ENCODE measurements at regions not wholly inside any gene's neighbourhood (a gene's known extent, or its start where the extent isn't known, plus 50 kb on each side); places are given as distances from the start of the nearest gene placed in this dataset.
"Not testable (repeated sequence)": the region's sequence is repeated elsewhere in the genome, so short reads cannot be mapped to it uniquely, and the experiment has no call there.

DNA sequence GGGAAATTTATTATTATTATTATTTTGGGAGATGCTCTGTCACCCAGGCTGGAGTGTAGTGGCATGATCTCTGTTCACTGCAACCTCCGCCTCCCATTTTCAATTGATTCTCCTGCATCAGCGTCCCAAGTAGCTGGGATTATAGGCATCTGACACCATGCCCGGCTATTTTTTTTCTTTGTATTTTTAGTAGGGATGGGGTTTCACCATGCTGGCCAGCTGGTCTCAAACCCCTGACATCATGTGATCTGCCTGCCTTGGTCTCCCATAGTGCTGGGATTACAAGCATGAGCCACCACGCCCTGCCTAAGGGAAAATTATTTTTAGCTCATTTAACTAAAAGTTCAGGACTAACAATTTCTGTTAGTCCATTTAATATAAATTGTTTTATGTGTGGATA lies 109.2 kb upstream of the SESTD1 start:
- no peaks in the 10 kb centered on the region for H3K36me3 ChIP-seq (ENCODE audit: low read length)
- H3K27me3 ChIP-seq (ENCODE audit: low read length) = no peaks in the 10 kb centered on the region
- H3K9me3 ChIP-seq (ENCODE audit: insufficient read depth, low read length) = no peaks in the 10 kb centered on the region
- no peak overlapping the region for H2AFZ ChIP-seq (ENCODE audit: low read depth, low read length, severe bottlenecking)
- H3K9me2 ChIP-seq (replicated peaks; ENCODE audit: insufficient read depth, low read length) = no peaks in the 10 kb centered on the region
- no peak overlapping the region for H3K4me3 ChIP-seq (ENCODE audit: insufficient read depth, low read length, poor library complexity, severe bottlenecking)
- TF ChIP-seq EZH2phosphoT487 (conservative IDR thresholded peaks at IDR 0.05; ENCODE audit: low read length) = no peak
- TF ChIP-seq, protein P1, sequence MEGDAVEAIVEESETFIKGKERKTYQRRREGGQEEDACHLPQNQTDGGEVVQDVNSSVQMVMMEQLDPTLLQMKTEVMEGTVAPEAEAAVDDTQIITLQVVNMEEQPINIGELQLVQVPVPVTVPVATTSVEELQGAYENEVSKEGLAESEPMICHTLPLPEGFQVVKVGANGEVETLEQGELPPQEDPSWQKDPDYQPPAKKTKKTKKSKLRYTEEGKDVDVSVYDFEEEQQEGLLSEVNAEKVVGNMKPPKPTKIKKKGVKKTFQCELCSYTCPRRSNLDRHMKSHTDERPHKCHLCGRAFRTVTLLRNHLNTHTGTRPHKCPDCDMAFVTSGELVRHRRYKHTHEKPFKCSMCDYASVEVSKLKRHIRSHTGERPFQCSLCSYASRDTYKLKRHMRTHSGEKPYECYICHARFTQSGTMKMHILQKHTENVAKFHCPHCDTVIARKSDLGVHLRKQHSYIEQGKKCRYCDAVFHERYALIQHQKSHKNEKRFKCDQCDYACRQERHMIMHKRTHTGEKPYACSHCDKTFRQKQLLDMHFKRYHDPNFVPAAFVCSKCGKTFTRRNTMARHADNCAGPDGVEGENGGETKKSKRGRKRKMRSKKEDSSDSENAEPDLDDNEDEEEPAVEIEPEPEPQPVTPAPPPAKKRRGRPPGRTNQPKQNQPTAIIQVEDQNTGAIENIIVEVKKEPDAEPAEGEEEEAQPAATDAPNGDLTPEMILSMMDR (IDR thresholded peaks at IDR 0.05; ENCODE audit: insufficient read depth, low read length, poor library complexity, severe bottlenecking) = no peak
- no peak overlapping the region for H3K4me2 ChIP-seq (ENCODE audit: low read depth, low read length, poor library complexity, severe bottlenecking)
- no peaks in the 10 kb centered on the region for H3K79me2 ChIP-seq (ENCODE audit: insufficient read depth, low read length)
- no peak overlapping the region for H3K9ac ChIP-seq (ENCODE audit: low read length)
- no peaks in the 10 kb centered on the region for H3F3A ChIP-seq (ENCODE audit: insufficient read depth)
- H4K20me1 ChIP-seq (ENCODE audit: low read depth, low read length) = no peaks in the 10 kb centered on the region
- no peak overlapping the region for H3K27ac ChIP-seq (ENCODE audit: low read depth, low read length)

DNA sequence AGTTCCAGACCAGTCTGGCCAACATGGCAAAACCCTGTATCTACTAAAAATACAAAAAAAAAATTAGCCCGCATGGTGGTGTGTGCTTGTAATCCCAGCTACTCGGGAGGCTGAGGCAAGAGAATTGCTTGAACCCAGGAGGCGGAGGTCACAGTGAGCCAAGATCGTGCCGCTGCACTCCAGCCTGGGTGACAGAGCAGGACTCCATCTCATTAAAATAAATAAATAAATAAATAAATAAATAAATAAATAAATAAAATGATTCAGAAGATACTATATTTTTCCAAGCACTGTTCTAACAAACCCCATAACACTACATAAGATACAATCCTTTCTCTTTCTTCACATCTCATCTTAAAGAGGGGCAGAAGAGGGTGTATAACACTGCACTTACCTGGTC lies 100.9 kb upstream of the SESTD1 start:
- H2AFZ ChIP-seq (ENCODE audit: low read depth, low read length, severe bottlenecking); H3K9me2 ChIP-seq (replicated peaks; ENCODE audit: insufficient read depth, low read length); H3K36me3 ChIP-seq (ENCODE audit: low read length); H4K20me1 ChIP-seq (ENCODE audit: low read depth, low read length); H3K4me2 ChIP-seq (ENCODE audit: low read depth, low read length, poor library complexity, severe bottlenecking); H3K27ac ChIP-seq (ENCODE audit: low read depth, low read length); H3K4me3 ChIP-seq (ENCODE audit: insufficient read depth, low read length, poor library complexity, severe bottlenecking); H3K9ac ChIP-seq (ENCODE audit: low read length); H3K27me3 ChIP-seq (ENCODE audit: low read length); H3K9me3 ChIP-seq (ENCODE audit: insufficient read depth, low read length); H3F3A ChIP-seq (ENCODE audit: insufficient read depth); H3K79me2 ChIP-seq (ENCODE audit: insufficient read depth, low read length): not testable (repeated sequence)

DNA sequence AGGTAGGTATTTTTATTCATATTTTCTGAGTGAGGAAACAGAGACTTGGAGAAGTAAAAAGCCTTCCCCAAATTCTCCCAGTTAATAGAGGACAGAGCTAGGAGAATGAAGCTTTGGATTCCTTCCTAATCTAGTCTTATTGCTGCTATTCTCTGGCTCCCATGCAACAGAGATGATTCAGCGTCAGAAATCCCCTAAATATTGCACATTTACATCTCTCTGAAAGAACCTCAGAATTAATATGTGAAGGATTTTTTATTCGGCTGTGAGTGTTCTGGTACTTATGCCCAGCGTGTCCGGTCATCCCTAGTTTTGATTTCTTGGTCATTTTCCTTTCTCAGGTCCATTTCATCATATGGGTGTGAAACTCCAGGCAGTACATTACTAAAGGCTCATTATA lies 91.2 kb upstream of the SESTD1 start:
- no peak overlapping the region for H3K9ac ChIP-seq (ENCODE audit: low read length)
- H3K9me2 ChIP-seq (replicated peaks; ENCODE audit: insufficient read depth, low read length) = no peaks in the 10 kb centered on the region
- no peaks in the 10 kb centered on the region for H3K79me2 ChIP-seq (ENCODE audit: insufficient read depth, low read length)
- no peaks in the 10 kb centered on the region for H3K36me3 ChIP-seq (ENCODE audit: low read length)
- no peak overlapping the region for H3K4me2 ChIP-seq (ENCODE audit: low read depth, low read length, poor library complexity, severe bottlenecking)
- H2AFZ ChIP-seq (ENCODE audit: low read depth, low read length, severe bottlenecking) = no peak overlapping the region
- no peaks in the 10 kb centered on the region for H3K9me3 ChIP-seq (ENCODE audit: insufficient read depth, low read length)
- no peaks in the 10 kb centered on the region for H3F3A ChIP-seq (ENCODE audit: insufficient read depth)
- no peak overlapping the region for H3K27ac ChIP-seq (ENCODE audit: low read depth, low read length)
- H4K20me1 ChIP-seq (ENCODE audit: low read depth, low read length) = no peaks in the 10 kb centered on the region
- H3K4me3 ChIP-seq (ENCODE audit: insufficient read depth, low read length, poor library complexity, severe bottlenecking) = no peak overlapping the region
- TF ChIP-seq, protein P1 (IDR thresholded peaks at IDR 0.05; ENCODE audit: insufficient read depth, low read length, poor library complexity, severe bottlenecking) = no peak
- TF ChIP-seq EZH2phosphoT487 (conservative IDR thresholded peaks at IDR 0.05; ENCODE audit: low read length) = no peak
- H3K27me3 ChIP-seq (ENCODE audit: low read length) = no peaks in the 10 kb centered on the region

DNA sequence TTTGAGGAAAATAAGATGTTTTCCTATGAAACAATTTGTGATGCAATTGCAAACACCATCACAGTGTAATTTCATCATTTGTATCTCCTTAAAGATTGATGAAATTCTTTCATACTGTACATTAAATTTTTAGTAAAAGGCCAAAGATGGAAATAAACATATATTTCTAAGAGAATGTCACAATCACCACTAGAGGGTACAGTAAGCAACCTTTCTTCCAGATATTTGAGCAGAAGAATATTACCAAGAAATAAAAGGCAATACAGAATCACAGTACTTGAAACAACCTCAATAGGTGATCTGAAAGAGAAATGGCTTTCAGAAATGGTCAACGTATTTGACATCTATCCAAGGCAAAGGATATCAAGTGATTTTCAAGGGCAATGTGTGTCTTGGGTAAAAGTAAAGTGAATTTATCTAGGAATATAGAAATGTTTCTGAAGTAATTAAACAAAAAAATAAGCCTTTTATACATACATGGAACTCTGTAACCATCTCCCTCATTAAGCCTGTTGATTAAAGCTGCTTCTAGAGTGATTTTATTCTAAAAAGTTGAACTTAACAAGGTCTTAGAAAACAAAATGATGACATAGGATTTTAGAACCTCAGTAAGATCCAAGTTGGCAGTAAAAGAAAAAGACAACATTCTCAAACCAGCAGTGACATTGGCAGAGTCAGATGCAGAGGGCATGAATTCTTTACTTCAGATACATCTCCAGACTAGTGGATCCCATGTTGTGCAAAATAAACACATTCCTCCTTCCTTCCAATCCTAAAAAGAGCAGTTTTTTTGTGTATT lies 90.3 kb upstream of the SESTD1 start:
- no peak overlapping the region for H3K4me2 ChIP-seq (ENCODE audit: low read depth, low read length, poor library complexity, severe bottlenecking)
- H3K9me2 ChIP-seq (replicated peaks; ENCODE audit: insufficient read depth, low read length) = no peaks in the 10 kb centered on the region
- no peaks in the 10 kb centered on the region for H4K20me1 ChIP-seq (ENCODE audit: low read depth, low read length)
- no peaks in the 10 kb centered on the region for H3K36me3 ChIP-seq (ENCODE audit: low read length)
- no peaks in the 10 kb centered on the region for H3F3A ChIP-seq (ENCODE audit: insufficient read depth)
- H2AFZ ChIP-seq (ENCODE audit: low read depth, low read length, severe bottlenecking) = no peak overlapping the region
- TF ChIP-seq EZH2phosphoT487 (conservative IDR thresholded peaks at IDR 0.05; ENCODE audit: low read length) = no peak
- TF ChIP-seq, protein P1 (IDR thresholded peaks at IDR 0.05; ENCODE audit: insufficient read depth, low read length, poor library complexity, severe bottlenecking) = peak; percentile 31
- no peaks in the 10 kb centered on the region for H3K79me2 ChIP-seq (ENCODE audit: insufficient read depth, low read length)
- no peaks in the 10 kb centered on the region for H3K9me3 ChIP-seq (ENCODE audit: insufficient read depth, low read length)
- no peak overlapping the region for H3K27ac ChIP-seq (ENCODE audit: low read depth, low read length)
- no peak overlapping the region for H3K4me3 ChIP-seq (ENCODE audit: insufficient read depth, low read length, poor library complexity, severe bottlenecking)
- H3K9ac ChIP-seq (ENCODE audit: low read length) = no peak overlapping the region
- H3K27me3 ChIP-seq (ENCODE audit: low read length) = no peaks in the 10 kb centered on the region
